ENCODE measurements at regions not wholly inside any gene's neighbourhood (a gene's known extent, or its start where the extent isn't known, plus 50 kb on each side); places are given as distances from the start of the nearest gene placed in this dataset.

DNA sequence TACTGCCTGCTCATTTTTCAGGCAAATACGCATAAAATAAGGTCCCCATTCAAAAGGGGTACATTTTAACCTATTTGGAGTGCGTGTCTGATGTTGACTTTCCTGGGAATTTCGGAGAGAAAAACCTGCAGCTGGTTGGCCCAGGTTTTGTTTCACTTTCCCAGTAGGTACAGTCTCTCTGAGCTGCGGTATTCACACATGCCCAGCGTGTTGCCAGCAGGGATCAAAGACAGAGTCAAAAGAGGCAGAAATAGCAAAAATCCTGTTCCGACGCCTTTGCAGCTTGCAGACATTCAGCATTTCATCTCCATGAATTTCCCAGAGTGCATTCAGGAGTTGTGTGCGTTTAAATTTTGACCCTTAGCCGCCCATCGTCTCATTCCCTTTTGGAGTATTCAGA lies 855.4 kb upstream of the CELF4 start (continued):
- TF ChIP-seq CTBP2 (IDR thresholded peaks at IDR 0.05; ENCODE audit: borderline replicate concordance, insufficient read depth, insufficient read length, low read length) (no peak), EGR1 (IDR thresholded peaks at IDR 0.05; ENCODE audit: borderline replicate concordance, low read depth, low read length) (no peak), CREB1 (IDR thresholded peaks at IDR 0.05) (no peak), HDAC2 (IDR thresholded peaks at IDR 0.05; ENCODE audit: borderline replicate concordance in 1 of 2, low read depth in 2 of 2, low read length in 2 of 2) (no peak), POLR2AphosphoS5 (IDR thresholded peaks at IDR 0.05; ENCODE audit: low read depth, low read length) (no peak), ATF2 (IDR thresholded peaks at IDR 0.05; ENCODE audit: low read length) (no peak)
- TF ChIP-seq, protein P1, sequence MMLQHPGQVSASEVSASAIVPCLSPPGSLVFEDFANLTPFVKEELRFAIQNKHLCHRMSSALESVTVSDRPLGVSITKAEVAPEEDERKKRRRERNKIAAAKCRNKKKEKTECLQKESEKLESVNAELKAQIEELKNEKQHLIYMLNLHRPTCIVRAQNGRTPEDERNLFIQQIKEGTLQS (IDR thresholded peaks at IDR 0.05; ENCODE audit: insufficient read depth, low read depth, low read length), result no peak

All from H1 (cell line).